ENCODE measurements at regions not wholly inside any gene's neighbourhood (a gene's known extent, or its start where the extent isn't known, plus 50 kb on each side); places are given as distances from the start of the nearest gene placed in this dataset.
A peak's percentile ranks its signal among the peaks of the same experiment; 100 is the strongest.

DNA sequence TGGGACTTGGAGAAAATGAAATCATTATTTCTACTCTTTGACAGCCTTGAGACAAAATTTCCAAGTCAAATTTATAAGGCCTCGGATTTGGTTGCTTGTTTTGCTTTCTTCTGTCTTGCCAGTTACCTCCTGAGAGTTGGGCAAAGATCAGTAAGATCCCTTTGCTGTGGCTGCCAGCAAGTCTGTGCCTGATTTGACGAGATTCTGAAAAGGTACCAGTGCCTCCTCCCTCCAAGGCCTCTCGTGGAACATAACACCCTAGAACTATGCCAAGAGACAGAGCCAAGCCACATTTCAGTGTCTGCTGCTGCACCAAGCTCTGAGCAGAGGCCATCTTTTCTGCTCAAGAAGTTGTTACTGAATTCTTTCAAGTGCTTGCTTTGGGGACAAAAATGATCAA, 61.0 kb downstream of the GTPBP8 start:
- peak in 12 of 51 donors; percentile 0 to 20 (median 6) for DNase-seq

DNA sequence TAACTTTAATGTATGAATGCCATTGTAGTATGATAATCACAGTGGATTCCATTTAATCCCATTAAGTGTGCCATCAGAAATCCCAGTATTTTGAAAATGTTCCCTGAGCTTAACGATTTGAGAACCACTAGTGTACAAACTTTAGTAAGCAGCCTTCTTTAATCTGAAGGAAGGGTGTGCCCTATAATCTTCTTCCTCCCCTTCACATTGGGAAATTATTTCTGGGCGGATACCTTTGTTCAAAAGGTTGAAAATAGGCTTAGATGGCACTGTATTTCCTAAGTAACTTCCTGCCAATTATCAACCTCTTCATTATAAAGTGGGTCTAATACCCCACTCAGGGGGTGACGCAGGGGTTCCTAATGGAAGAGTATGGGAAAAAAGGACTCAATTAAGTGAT, 62.4 kb downstream of the GTPBP8 start:
- DNase-seq = no peak

DNA sequence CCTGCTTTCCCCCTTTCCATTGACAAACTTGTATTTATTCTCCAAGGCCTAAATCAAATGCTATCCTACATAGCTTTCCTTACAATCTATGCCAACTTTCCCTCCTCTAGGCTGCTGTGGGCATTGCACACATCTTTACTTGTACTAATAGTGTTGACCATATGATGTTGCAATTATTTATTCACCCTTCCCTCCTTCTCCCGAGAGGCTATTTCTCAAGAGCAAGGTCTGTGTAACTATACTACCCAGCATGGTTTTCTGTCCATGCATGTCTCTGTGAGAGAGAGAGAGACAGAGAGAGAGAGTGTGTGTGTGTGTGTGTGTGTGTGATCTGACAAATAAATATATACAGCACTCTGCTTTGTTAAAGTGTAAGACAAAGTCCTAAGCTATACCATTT, 63.8 kb downstream of the GTPBP8 start:
- DNase-seq = no peak

DNA sequence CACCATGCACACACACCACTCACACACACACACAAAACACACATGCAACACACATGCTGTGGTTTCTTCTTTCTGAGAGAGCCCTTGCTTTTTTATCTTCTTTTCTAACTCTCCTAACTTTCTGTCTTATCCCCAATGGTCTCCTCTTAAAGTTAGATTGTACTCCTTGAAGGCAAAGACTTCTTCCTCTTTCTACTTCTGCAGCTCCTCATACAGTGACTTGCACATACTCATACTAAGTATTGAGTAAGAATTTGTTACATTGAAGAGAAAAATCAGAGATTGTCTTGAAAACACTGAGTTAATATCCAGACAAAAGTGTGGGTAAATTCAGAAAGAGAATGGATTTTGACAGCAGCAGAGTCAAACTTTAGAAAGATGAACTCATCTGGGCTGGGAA, 64.4 kb downstream of the GTPBP8 start:
- no peak for DNase-seq

DNA sequence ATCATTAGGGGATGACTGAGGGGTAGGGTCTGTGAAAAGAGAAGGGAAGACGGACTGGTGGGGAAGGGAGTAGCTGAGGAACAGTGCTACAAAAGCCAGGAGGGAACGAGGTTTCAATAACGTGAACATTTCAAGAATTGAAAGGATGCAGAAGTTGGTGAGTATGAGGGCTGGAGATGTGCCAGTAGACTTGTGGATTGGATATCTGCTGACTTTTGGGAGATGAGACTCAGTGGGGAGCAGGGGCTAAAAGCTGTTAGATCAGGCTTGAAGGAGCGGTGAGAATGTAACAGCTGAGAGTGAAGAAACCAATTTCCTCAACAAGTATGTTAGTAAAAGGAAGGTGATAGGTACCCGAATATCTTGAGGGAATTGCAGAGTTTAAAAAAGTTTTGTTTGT, 65.2 kb downstream of the GTPBP8 start:
- no peak for DNase-seq

DNA sequence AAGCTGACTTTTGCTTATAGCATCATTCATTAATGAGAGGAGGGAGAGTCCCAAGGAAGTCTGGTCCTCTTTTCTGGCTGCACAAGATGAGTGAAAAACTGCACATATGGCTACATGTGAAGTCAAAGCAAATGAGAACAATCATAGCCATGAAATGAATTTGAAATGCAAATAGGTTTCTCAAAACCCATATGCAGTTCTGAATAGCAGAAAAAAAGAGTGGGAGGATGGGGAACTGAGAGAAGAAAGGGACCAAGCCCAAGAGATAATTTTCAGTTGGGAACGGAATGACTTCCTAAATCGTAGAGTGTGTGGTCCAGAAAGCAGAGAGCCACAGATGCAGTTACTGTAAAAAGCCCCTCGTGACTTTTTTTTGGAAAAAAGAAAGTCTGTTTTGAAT, 66.3 kb downstream of the GTPBP8 start:
- no peak for DNase-seq

DNA sequence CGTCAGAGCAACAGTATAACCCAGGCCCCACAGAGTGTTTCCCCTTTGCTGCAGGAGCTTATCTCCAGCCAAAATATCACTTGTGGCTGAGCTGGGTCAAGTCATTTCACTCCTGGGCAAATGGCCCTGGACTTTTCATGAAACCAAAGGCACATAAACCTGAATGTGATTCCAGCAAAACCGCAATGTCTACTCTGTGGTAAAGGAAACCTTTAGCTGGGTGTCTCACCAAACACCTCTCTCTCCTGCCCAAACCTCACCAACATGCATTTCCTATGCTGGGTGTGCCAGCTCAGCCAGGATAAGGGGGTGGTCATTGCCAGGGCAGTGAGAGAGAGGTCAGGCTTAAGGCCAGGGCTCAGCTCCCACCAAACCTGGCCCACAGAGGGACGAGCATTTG, 67.4 kb downstream of the GTPBP8 start:
- no peak for DNase-seq

DNA sequence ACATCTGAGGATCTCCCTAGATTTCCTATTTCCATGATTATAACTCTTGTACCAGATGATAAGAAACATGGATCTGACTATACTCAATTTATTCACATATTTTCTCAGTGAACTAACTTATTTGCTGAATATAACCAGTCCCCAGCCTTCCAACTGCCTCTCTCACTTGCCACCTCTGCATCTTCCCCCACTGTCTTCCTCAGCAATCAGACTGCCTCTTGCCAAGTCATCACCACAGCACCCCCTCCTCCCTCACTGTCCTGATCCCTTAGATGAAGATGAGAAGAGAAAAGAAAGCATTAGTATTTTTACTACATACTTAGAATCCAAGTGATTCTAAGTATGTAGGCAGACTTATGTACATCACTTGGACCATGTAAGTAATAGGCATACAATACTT, 71.9 kb downstream of the GTPBP8 start:
- DNase-seq = no peak

DNA sequence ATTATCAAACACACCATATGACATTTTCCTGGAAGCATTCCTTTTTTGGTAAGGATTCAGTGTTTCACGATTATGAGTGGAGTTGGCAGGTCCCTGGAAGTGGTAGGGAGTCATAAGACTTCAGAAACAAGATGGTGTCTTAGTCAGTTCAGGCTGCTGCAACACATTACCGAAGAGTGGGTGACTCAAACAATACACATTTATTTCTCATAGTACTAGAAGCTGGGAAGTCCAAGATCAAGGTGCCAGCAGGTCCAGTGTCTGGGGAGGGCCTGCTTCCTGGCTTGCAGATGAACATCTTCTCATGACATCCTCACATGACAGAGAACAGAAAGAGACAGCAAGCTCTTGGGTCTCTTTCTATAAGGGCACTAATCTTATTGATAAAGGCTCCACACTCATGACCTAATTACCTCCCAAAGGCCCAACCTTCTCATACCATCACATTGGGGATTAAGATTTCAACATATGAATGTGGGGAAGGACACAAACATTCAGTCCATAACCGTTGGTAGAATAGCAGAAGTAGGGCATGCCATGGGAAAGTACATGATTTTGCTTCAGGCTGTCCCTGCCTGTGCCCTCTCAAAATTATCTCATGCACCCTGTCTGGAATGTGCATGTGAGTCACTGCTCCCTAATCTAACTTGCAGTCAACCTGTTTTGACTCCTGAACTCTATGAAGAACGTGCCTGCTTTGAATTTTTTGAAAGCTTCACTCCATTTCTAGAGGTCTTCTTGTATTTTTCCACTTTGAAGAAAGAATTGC, 72.5 kb downstream of the GTPBP8 start:
- DNase-seq = no peak

DNA sequence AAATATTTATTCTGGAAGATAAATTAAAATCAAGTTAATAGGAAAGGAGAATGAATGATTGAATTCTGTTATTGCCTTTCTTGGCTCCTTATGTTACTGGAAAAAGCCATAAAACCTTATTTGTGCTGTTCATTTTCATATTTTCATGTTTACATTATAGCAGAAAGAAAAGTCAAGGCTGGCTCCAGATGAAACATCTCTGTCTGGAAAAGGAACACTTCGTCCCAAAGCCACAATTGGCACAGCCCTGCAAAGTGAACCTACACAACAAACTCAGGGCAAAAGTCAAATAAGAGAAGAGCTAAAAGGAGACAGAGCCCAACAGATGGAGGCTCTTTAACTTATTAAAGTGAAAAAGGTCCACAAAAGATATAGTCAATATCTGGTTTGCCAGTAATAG, 73.4 kb downstream of the GTPBP8 start:
- DNase-seq = no peak

DNA sequence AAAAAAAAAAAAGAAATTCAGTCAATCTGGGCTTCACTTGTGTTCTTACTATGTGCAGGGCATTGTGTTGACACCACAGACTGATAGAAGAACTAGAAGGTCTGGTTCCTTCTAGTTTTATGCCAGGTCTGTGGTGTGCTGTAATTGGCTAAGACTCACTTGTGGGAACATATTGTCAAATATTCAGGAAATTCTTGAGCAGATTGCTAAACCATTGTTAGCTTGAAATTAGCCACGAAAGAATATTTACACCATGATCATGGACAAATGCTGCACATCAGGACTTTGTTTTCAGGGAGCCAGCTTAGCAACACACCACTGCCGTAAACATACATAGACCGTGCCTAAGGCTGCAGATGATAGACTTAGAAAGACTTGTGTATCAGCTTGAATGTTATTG, 74.6 kb downstream of the GTPBP8 start:
- no peak for DNase-seq

DNA sequence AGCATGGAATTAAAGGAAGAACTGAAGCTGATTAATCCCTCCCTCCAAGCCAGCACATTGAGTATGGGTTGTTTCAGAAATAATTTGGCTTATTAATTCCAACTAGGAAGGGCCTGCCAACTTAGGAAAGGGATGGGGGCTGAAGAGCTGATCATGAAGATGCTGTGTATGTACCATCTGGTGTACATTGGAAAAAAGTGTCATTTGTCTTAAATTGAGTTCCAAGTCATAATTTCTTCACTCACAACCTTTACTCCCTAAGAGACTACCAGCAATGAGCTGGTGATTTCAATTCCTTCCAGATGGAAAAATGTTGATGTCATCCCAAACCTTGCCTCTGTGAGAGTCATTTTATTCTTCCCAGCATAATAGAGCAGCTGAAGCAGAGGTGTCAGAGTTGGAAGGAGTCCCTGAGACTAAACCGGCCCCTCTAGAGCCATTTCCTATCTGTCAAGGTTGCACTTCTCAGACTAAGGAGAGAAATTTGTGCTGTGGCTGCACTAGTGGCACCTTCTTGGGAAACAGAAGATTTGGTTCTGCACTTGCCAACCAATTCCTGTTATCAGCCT, 79.4 kb downstream of the GTPBP8 start:
- DNase-seq = no peak

DNA sequence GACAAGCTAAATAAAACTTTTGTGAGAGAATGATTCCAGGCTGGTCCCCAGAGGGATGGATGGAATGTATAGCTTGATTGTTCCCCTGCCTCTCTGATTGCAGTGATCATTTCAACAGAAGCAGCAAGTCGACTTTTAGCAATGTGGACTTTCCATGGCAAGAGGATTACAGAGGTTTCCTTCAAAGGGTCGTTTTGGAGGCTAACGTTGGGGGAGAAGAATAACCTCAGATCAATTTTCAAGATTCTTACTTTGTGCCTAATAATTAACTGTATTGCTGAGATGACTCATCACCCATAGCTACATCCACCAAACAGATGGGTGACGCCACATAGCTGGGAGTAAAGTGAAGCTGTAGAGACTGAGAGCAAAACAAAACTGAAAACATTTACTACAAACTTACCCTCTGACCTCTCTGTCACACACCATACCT, 79.9 kb downstream of the GTPBP8 start:
- no peak for DNase-seq

DNA sequence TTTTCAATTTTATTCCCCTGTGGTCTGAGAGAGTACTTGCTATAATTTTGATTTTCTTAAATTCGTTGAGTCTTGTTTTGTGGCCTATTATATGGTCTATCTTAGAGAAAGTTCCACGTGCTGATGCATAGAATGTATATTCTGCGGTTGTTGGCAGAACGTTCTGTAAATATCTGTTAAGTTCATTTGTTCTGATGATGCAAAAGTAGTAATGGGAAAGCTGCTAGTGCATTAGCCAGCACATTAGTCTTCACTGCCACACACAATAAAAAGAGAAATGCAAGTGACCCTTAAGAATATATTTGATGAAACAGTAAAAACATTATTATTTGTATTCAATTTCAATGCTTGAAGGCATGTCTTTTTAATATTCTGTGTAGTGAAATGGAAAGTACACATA, 84.8 kb downstream of the GTPBP8 start:
- no peak for DNase-seq

DNA sequence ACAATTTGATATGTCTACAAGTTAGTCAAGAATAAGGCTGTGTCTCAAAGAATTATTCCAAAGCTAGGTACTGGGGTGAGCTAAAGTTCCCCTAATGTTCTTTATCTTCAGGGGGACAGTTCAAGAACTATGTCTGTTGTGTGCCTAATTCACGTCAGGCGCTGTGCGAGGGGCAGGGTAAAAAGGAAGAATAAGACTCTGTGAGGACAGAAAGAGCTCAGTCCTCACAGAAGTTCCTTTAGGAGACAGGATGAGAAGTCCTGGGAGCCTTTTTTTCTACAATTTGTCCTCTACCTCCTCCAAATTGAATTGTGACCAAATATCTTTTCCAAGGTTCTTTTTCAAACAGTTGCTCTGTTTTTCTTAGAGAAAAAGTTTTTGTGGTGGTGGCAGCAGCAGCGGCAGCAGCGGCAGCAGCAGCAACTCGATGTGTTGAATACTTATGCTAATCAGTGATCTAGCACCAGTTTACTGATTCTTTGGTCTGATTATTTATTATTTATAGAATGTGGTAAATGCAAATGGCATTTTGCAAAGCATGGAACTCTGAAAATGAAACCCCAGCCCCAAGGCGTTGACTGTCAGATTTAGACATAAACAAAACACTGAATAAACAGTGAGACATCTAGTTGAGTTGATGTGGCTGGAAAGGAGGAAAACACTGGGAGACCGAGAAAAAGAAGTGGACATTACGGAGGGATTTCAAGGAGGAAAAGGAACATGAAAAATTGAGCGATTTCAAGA, 88.6 kb downstream of the GTPBP8 start:
- DNase-seq = peak in 3 of 51 donors; percentile 5 to 20 (median 7)

DNA sequence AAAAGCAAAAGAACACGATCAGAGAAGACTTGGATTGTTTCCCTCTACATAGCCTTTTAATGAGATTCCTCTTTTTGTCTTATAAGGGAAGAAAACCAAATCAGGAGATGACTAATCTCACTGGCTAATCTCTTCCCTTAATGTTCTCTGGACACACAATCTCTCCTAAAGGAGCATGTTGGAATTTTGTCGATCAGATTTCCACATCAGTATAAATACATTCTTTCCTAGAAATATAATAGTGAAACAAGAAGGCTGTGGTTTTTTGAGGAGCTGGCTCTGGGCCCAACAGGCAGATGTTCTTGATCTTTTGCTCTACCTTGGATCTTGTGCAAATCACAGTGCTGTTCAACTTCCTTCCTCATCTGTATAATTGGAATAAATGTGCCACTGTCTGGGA, 94.0 kb downstream of the GTPBP8 start:
- DNase-seq = no peak

DNA sequence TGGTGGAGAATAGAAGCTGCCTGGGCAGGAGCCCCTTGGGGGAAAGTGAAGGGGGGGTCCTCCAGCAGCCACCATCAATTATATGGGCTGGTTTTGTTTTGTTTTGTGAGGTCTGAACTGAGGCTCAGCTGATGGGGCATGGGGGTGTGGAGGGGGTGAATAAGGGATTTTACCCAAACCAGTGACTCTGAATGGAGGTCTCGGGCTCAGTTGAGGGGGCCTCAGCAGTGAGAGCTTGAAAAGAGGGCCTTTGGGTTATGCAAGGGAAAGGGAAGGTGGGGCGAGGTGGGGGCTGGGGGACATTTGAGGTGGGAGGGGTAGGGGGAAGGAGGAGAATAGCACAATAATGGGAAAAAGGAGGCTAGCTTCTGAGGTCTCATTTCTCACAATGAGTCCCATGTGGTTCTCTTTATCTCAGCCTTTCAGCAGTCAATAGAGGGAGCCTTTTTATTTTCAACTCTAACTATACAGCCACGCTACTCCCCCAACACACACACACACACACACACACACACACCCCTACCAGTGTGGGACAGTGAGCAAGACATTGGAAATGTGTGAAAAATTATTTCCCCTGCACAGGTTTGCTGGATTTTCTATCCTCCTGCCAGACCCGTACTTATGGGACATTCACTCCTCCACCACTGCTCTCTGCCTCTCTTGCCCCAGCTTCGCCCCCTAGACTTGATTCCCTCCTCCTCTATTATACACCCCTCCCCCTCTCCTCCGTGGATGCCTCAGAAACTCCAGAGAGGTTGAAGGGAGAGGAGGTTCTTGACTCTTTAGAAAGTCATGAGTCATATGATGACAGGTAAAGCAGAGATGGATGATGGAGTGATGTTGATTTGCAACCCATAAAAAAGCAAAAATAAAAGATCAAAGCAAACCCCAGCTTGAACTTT, 96.0 kb downstream of the GTPBP8 start:
- no peak for DNase-seq

DNA sequence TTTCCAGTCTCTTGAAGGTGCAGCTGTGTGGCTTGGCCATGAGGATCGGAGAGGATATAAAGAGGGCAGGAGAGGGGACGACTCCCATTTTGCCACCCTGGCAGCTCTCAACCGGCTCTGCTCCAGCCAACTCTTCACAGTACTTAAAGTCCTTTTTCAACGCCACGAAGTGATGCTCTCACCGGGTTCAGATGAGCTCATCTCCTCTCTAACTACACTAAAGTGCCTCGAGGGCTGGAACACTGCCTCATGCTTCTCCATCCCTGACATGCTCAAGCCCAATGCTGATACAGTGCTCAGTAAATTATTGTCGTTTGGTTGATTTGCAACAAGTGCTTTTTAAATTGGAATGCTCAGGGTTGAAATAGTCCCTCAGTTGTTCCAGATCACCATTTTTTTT, 97.8 kb downstream of the GTPBP8 start:
- DNase-seq = no peak

DNA sequence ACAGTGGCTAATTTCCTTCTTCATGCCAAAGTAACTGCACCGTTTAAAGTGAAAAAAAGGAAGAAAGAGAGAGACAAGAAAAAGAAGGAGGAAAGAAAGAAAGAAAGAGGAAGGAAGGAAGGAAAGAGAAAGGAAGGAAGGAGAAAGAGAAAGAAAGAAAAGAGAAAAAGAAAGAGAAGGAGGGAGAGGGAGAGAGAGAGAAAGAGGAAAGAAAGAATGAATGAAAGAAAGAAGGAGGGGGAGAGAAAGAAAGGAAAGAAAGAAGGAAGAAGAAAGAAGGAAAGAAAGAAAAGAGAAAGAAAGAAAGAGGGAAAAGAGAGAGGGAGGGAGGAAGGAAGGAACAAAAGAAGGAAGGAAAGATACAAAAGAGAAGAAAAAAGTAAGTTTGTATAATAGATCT, 100.6 kb downstream of the GTPBP8 start:
- no peak for DNase-seq

DNA sequence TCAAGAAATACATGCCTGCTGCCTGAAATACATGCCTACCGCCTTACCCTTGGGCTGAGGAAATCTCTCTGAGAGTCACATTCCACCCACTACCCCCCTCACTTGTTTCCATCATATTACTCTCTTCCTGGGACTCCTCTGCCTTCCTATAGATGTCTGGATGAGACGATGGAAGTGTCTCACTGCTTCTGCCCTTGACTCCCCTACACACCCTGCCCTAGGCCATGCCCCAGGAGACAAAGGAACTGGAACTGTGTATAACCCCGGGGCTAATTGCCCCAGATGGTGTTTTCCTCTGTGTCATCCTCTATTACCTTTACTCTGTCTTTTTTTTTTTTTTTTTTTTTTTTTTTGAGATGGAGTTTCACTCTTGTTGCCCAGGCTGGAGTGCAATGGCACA, 102.0 kb downstream of the GTPBP8 start:
- no peak for DNase-seq

DNA sequence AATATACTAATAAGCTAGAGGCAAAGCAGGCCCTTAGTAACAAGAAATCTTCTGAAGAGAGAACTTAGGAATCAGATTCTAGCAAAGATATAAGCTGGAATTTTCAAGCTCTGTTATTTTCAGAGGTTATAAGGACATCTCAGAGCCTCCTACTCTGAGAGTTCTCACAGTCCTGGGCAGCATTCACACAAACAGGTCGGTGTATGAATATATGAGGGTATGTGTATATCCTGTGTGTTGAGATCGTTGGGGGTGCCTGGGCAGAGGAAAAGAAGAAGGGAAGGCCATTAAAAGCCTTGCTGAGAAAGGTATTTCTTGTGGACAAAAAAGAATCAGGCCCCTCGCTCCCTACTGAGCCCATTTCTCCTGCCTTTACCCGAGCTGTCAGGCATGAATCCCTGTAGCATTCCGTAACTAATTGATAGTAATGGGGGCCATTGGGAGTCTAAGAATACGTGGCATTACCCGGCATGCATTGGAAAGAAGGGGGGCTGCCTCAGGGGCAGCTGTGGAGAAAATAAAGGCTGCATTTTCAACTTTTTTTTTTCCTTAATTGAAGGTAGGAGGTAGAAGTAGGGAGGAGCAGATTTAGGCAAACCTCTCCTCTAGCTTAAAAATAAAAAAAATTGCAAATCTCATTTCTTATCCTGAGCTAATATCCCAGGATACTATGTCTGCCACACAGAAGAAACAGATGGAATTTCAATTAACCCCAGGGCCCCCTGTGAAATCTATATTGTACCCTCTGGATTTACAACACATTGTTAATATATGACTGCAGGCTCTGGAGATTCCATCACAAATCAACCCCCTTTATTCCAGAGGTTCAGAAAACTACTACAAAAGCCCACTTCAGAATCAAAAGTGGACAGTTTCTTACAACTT, 103.8 kb downstream of the GTPBP8 start:
- DNase-seq = no peak

All from hypothalamus (tissue), 51 donors.